Cardiac septum (tissue), 1 donor: ENCODE measurements at regions not wholly inside any gene's neighbourhood (a gene's known extent, or its start where the extent isn't known, plus 50 kb on each side); places are given as distances from the start of the nearest gene placed in this dataset. TPM values are rescaled to one million over a fixed set of nuclear protein-coding genes. Genes with fewer than 3 reads are reported as not detected.

Experiments used
- DNase-seq: peaks from one replicate; pipeline ENCODE4 v3.0.0-alpha.2; 2020; ENCODE audit warnings: low spot score
- intact Hi-C: fragments of 100-400 bp; cut with DNase I; formaldehyde crosslinking; loops from one replicate; pipeline ENCODE4 v1.14.0; 2022
- microRNA-seq: library from miRNA; unstranded; fragments of <30 nt; microRNA quantifications from one replicate; pipeline ENCODE4 v1.2.0, GENCODE V29; 2020
- donor health status: DM: no; HTN: no; CAD: no.

GRCh38 chr10:3850999-3851937, 66.3 kb upstream of the KLF6 start:
- intact Hi-C loops, result loop anchor here (2.0 kb wide), 1 partner anchor 68 kb away; no protein-coding TSS in a partner anchor
- DNase-seq, result no peak

GRCh38 chr10:3848775-3849635, 64.0 kb upstream of the KLF6 start:
- intact Hi-C loops, result no loop called here
- DNase-seq, result no peak

DNA sequence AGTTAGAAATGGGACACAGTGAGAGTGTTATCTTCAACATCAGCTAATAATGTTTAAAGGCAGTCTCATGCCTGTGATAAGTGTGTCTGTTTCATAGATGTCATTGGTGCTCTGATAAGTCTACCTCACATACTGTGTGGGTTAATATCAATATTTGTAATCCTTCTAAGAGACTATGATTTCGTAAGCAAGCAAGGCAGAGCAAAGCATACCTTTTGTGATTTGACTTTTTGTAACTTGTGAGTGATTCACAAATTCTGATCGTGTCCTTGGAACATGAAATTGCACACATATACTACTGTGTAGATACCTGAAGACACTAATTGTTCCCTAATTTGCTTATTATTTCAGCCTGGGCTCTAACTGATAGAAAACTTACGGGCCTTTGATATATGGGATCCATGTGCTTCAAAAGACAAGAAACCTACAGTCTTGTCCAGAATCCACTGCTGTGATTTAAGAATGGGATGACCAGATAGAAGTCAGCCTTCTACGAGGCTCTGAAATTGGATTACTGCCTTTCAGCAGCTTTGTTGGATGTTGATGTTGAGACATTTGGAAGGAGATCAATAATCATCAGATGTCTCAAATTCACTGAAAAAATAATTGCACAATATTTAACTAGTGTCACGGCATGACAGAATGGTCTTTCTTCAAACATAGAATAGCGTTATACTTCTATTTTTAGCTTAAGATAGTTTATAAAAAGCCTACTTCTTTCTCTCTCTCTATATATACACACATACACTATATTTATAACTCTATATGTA, 63.2 kb upstream of the KLF6 start:
- no peak for DNase-seq
- intact Hi-C loops, result no loop called here

GRCh38 chr10:3846736-3847135, 61.7 kb upstream of the KLF6 start:
- intact Hi-C loops, result no loop called here
- DNase-seq, result no peak

- no peak for DNase-seq
- intact Hi-C loops, result no loop called here
Observed at GRCh38 chr10:3844491-3845025, 59.5 kb upstream of the KLF6 start.

DNA sequence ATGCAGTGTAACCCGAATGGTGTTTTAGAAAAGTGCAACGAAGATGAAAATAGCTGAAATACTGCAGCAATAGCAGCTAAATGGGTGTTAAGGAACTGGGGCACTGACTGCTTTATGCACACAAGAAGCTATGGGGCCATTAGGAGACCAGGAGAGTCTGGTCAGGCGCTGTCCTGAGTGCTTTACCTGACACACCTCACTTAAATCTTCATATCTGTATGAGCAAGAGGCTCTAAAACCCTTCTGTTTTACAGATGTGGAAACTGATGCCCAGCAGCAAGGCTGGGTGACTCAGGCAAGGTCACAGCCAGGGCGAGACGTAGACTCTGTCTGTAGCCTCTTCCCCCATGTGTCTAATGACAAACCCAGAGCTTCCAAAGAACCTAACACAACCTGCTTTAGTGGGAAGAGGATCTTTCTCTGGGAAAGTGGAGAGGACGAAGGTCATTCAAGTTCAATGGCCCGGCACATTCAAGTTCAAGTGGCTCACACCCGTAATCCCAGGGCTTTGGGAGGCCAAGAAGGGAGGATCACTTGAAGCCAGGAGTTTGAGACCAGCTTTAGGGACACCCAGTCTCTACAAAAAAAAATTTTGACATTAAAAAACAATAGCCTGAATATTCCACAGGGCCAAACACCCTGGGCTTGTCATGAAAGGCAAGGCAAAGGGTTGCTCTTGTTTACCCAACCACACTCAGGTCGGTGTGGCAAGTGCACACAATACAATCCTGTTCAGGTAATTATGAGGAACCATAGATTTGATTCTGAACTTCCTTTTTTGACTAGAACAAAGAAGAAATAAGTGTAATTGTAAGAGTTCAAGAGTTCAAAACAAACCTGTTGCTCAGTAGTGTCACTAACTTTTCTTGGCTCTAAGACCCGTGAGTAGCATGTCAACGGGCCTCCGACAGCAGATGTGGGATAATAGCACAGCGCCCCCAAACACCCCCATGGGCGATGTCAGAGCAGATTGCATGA, 53.7 kb upstream of the KLF6 start:
- DNase-seq, result no peak
- intact Hi-C loops, result no loop called here

DNA sequence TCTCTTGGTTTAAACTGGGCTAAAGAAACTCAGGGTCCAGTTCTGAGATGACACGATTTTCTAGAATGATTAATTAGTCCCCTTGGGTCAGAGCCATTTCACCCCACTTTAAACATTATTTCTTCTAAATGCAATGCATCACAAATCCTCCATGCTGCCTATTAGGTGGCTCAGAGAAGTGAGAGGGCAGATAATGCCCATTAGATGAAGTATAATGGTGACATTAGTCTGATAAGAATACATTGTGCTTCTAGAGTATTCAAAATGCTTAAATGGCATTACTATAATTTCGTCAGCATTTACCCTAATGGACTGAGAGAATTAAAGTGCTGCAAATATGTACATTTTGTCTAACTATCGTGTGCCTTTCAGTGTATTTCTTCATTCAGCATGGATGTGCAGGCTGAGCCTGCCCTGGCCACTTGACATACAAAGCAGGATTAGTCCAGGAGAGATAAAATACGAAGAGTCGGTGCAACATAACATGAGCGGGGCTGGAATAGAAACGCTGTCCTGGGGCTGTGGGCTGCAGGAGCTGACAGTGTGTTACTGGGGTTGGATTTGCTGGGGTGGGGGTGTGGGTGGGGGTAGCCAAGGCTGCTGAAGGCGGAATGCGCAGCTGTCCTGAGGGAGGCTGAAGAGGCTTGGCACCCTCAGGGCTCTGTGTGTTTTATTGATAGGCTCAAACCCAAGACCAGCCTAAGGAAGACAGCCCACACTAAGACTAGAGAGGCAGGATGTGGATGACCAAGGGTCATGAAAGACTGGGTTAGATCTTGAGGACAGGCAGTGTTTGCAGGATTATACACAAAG, 52.8 kb upstream of the KLF6 start:
- no peak for DNase-seq
- intact Hi-C loops, result no loop called here

DNA sequence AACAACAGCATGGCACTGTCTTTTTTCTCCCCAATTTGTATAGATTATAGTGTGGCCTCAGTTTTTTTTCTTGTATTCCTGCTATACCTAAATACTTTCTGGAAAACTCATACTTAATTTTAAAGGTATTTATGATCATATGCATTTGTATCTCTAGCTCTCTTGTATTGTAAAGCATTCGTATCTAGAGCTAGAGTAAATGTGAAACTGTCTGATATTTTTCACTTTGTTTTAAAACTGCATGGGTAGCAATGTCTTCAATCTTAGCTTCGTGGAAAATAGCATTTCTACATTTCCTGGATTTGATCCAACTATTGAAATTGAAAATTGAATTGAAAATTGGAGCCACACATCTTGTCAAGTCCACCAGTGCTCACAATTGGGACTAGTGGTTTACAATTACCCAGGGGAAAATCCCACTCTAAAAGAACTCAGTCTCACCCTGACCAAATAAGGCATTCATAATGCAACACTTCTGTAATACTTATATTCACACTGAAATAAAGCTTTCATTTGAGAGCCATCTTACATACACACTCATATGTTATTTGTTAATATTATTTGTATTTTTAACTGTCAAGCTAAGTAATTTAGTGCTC, 51.3 kb upstream of the KLF6 start:
- DNase-seq, result no peak
- intact Hi-C loops, result no loop called here

DNA sequence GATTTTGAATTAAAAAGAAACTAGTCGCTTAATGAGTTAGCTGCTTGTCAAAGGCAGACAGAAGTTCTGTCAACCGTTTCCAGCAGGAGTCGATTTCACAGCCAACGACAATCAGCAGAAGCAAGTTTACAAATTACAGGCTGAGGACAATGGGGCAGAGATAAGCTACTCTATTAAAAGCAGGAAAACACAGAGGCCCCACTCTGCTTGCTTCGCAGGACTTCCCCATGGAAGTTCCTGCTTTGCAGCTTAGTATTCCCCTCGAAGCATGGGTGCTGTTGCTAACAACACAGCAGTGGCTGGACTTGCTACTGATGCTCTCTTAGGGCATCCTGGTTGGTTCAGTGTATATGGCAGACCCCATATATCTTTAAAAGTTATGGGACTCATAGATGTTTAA, 50.8 kb upstream of the KLF6 start:
- intact Hi-C loops, result no loop called here
- no peak for DNase-seq

DNA sequence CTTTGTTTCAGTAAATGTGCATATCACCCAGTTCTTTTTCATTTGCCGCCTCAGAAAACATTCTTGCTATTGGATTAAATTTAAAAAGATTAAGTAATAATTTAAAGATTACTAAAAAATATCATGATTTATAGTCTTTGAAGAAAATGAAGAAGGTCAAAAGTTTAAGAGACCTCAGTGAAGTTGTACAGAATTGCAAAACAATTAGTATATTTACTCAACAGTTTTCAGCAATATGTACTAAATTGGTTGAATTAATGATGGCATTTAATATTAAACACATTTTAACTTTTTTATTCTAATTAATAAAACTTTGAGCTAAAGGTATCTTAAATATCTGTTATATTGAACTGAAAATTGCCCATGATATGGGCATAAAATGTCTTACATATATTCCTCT, 49.9 kb upstream of the KLF6 start:
- intact Hi-C loops, result no loop called here
- no peak for DNase-seq

Small RNA genes lying in the stretch of these regions (microRNA-seq; reads per million reads assigned to microRNA genes)
- not detected for gene MIR6078
